ENCODE measurements at regions not wholly inside any gene's neighbourhood (a gene's known extent, or its start where the extent isn't known, plus 50 kb on each side); places are given as distances from the start of the nearest gene placed in this dataset.

GRCh38 chr4:14802596-14802995 lies 199.7 kb upstream of the CPEB2 start:
- Histone ChIP-seq H3K4me1 (no peaks in the 10 kb centered on the region), H3K27ac (no peak overlapping the region), H3K27me3 (no peaks in the 10 kb centered on the region), H3K9me3 (no peaks in the 10 kb centered on the region), H3K4me3 (no peak overlapping the region), H3K36me3 (no peaks in the 10 kb centered on the region)
- no peak for ATAC-seq
- intact Hi-C loops (cut with DNase I) = no loop called here
- WGBS (ENCODE audit: insufficient coverage, low coverage, low lambda C conversion rate, missing lambda C conversion rate) = 87% methylated on average over 2 of the region's 2 CpGs
- no peak for DNase-seq
- TF ChIP-seq POLR2A (IDR thresholded peaks at IDR 0.05) = no peak

GRCh38 chr4:14807856-14808255 lies 194.4 kb upstream of the CPEB2 start:
- Histone ChIP-seq H3K4me3 (no peak overlapping the region), H3K27ac (no peak overlapping the region), H3K4me1 (peaks cover 0 to 3% (median 0%) of the 10 kb centered on the region in 4 donors), H3K36me3 (no peaks in the 10 kb centered on the region), H3K27me3 (no peaks in the 10 kb centered on the region), H3K9me3 (no peaks in the 10 kb centered on the region)
- WGBS (ENCODE audit: insufficient coverage, low coverage, low lambda C conversion rate, missing lambda C conversion rate) = 72% methylated on average over 4 of the region's 4 CpGs
- DNase-seq (no peak), ATAC-seq (no peak)
- intact Hi-C loops (cut with DNase I) = no loop called here
- TF ChIP-seq POLR2A (IDR thresholded peaks at IDR 0.05) (no peak), CTCF (IDR thresholded peaks at IDR 0.05) (no peak)

GRCh38 chr4:14809203-14809602 lies 193.1 kb upstream of the CPEB2 start:
- WGBS (ENCODE audit: insufficient coverage, low coverage, low lambda C conversion rate, missing lambda C conversion rate) = 65% methylated on average over 2 of the region's 2 CpGs
- intact Hi-C loops (cut with DNase I) = no loop called here
- TF ChIP-seq CTCF (IDR thresholded peaks at IDR 0.05) (no peak), POLR2A (IDR thresholded peaks at IDR 0.05) (no peak)
- no peak for ATAC-seq
- Histone ChIP-seq H3K27ac (no peak overlapping the region), H3K4me1 (peaks cover 0 to 3% (median 0%) of the 10 kb centered on the region in 4 donors), H3K4me3 (no peak overlapping the region), H3K36me3 (no peaks in the 10 kb centered on the region), H3K9me3 (no peaks in the 10 kb centered on the region), H3K27me3 (no peaks in the 10 kb centered on the region)
- no peak for DNase-seq

- Histone ChIP-seq H3K4me1 (peaks cover 0 to 3% (median 0%) of the 10 kb centered on the region in 4 donors), H3K27me3 (no peaks in the 10 kb centered on the region), H3K36me3 (no peaks in the 10 kb centered on the region), H3K9me3 (no peaks in the 10 kb centered on the region), H3K27ac (no peak overlapping the region), H3K4me3 (no peak overlapping the region)
- TF ChIP-seq POLR2A (IDR thresholded peaks at IDR 0.05) (no peak), CTCF (IDR thresholded peaks at IDR 0.05) (no peak)
- WGBS (ENCODE audit: insufficient coverage, low coverage, low lambda C conversion rate, missing lambda C conversion rate) = 71% methylated on average over 2 of the region's 2 CpGs
- ATAC-seq (no peak), DNase-seq (no peak)
- intact Hi-C loops (cut with DNase I) = no loop called here
Measured at GRCh38 chr4:14810121-14810520, 192.2 kb upstream of the CPEB2 start.

- Histone ChIP-seq H3K9me3 (no peaks in the 10 kb centered on the region), H3K4me3 (no peak overlapping the region), H3K27me3 (no peaks in the 10 kb centered on the region), H3K4me1 (peaks cover 0 to 3% (median 0%) of the 10 kb centered on the region in 4 donors), H3K36me3 (no peaks in the 10 kb centered on the region), H3K27ac (no peak overlapping the region)
- WGBS (ENCODE audit: insufficient coverage, low coverage, low lambda C conversion rate, missing lambda C conversion rate) = 44% methylated on average over 2 of the region's 2 CpGs
- ATAC-seq (no peak), DNase-seq (no peak)
- intact Hi-C loops (cut with DNase I) = no loop called here
- TF ChIP-seq CTCF (IDR thresholded peaks at IDR 0.05) (no peak), POLR2A (IDR thresholded peaks at IDR 0.05) (no peak)
Measured at GRCh38 chr4:14810568-14810967, 191.7 kb upstream of the CPEB2 start.
